Activated CD4-positive, alpha-beta T cell treated with anti-CD3 and anti-CD28 coated beads, Interleukin-2, amount 10 ng/mL, durations not matched to agents 7 days and 5 days (primary cell): ENCODE measurements at regions not wholly inside any gene's neighbourhood (a gene's known extent, or its start where the extent isn't known, plus 50 kb on each side); places are given as distances from the start of the nearest gene placed in this dataset.

ENCODE experiments used
- CTCF ChIA-PET: fragments of 350-600 bp; sonication (Branson Sonifier 250); formaldehyde crosslinking; loops from one replicate; lab custom pipeline; 2021; ENCODE audit warnings: antibody characterized with exemption; lab: Charles Lee
- POLR2A ChIA-PET: fragments of 350-600 bp; sonication (Branson Sonifier 250); formaldehyde crosslinking; loops from one replicate; lab custom pipeline; 2021; ENCODE audit warnings: antibody characterized with exemption; lab: Charles Lee
- DNase-seq: peaks from one replicate; pipeline ENCODE4 v3.0.0-alpha.2; 2020
- H3K27ac Mint-ChIP-seq: one replicate; pipeline ENCODE4 v1.8.0; 2021; ENCODE audit warnings: mild to moderate bottlenecking, moderate library complexity, mixed read lengths
- H3K27me3 Mint-ChIP-seq: one replicate; pipeline ENCODE4 v1.8.0; 2021; ENCODE audit warnings: mixed read lengths
- H3K36me3 Mint-ChIP-seq: one replicate; pipeline ENCODE4 v1.8.0; 2021; ENCODE audit warnings: low read depth, mixed read lengths
- H3K4me1 Mint-ChIP-seq: one replicate; pipeline ENCODE4 v1.8.0; 2021; ENCODE audit warnings: mixed read lengths
- H3K4me3 Mint-ChIP-seq: one replicate; pipeline ENCODE4 v1.8.0; 2021; ENCODE audit warnings: mild to moderate bottlenecking, moderate library complexity, mixed read lengths
- H3K9me3 Mint-ChIP-seq: one replicate; pipeline ENCODE4 v1.8.0; 2021; ENCODE audit warnings: mixed read lengths

- no peaks in the 10 kb centered on the region for H3K4me1 Mint-ChIP-seq
- POLR2A ChIA-PET, result no interaction called here
Observed at GRCh38 chr10:58909881-58910280, 266.6 kb upstream of the PHYHIPL start.

DNA sequence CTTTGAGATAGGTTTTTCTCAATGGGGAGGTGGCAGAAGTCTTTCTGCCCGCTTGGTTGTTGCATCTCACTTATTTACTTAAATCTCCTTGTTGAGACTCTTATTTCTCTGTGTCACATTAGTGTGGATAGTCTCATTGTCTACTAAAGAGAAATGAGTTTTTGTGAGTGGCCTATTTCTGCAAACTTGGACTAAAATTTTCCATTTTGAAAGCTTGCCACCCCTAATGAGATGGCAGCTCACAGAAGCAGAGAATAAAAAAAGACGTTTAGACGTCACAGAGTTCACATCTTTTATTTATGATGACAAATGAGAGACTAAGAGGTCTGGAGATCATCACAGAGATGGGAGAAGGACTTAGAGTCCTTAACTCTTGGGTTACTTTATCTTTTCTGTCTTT is 262.7 kb upstream of the PHYHIPL start:
- H3K27me3 Mint-ChIP-seq, result no peaks in the 10 kb centered on the region
- CTCF ChIA-PET, result no interaction called here

More at GRCh38 chr10:58909881-58910280, 266.6 kb upstream of the PHYHIPL start:
- Mint-ChIP-seq H3K9me3 (no peaks in the 10 kb centered on the region), H3K36me3 (no peaks in the 10 kb centered on the region), H3K4me3 (no peak overlapping the region), H3K27me3 (no peaks in the 10 kb centered on the region), H3K27ac (no peak overlapping the region)
- no peak for DNase-seq
- CTCF ChIA-PET, result no interaction called here

DNA sequence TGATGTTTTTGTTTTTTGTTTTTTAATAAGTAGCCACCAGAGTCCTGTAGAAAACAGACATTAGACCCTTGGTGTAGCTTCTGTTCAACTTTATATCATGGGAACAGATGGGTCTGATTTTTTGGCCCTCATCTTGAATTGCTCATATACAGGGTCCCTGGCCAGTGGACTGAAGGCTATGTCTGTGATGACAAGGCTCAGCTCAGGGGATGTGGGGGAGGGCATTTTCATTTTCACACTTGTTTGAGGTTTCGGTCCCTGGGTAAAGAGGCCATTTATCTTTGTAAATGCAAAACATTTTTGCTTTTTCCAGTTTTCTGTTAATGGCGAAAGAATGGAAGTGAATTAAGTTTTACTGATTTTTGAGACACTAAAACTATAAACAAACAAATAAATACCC is 257.6 kb upstream of the PHYHIPL start:
- Mint-ChIP-seq H3K36me3 (no peaks in the 10 kb centered on the region), H3K27ac (no peak overlapping the region), H3K4me3 (no peak overlapping the region), H3K27me3 (no peaks in the 10 kb centered on the region), H3K4me1 (no peaks in the 10 kb centered on the region), H3K9me3 (no peaks in the 10 kb centered on the region)
- no peak for DNase-seq
- CTCF ChIA-PET, result no interaction called here
- POLR2A ChIA-PET, result no interaction called here

More for the DNA sequence above, 262.7 kb upstream of the PHYHIPL start:
- Mint-ChIP-seq H3K36me3 (no peaks in the 10 kb centered on the region), H3K9me3 (no peaks in the 10 kb centered on the region), H3K27ac (no peak overlapping the region), H3K4me1 (no peaks in the 10 kb centered on the region), H3K4me3 (no peak overlapping the region)
- POLR2A ChIA-PET, result no interaction called here
- no peak for DNase-seq

GRCh38 chr10:58919927-58920654 is 256.4 kb upstream of the PHYHIPL start:
- Mint-ChIP-seq H3K27me3 (no peaks in the 10 kb centered on the region), H3K9me3 (no peaks in the 10 kb centered on the region), H3K4me3 (no peak overlapping the region), H3K27ac (no peak overlapping the region), H3K36me3 (no peaks in the 10 kb centered on the region), H3K4me1 (no peaks in the 10 kb centered on the region)
- POLR2A ChIA-PET, result no interaction called here
- CTCF ChIA-PET, result no interaction called here
- no peak for DNase-seq

DNA sequence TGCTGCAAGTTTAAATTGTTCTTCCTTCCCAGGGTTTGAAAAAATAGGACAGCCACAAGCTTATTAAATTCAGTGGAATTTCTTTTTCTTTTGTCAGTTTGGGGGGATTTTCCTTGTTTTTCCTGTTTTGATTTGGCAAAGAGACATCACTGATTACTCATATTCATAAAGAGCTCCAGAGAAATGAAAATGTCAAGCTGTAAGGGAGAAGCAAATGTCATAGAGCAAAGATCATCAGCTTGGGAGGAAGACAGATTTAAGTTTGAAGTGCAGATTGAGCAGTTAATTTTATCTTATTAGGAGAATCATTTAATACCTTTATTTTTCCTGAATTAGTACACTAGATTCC is 255.8 kb upstream of the PHYHIPL start:
- H3K27me3 Mint-ChIP-seq, result no peaks in the 10 kb centered on the region
- ChIA-PET POLR2A (no interaction called here), CTCF (no interaction called here)
- H3K4me3 Mint-ChIP-seq, result no peak overlapping the region
- no peak overlapping the region for H3K27ac Mint-ChIP-seq
- H3K4me1 Mint-ChIP-seq, result no peaks in the 10 kb centered on the region
- DNase-seq, result no peak
- no peaks in the 10 kb centered on the region for H3K36me3 Mint-ChIP-seq
- H3K9me3 Mint-ChIP-seq, result no peaks in the 10 kb centered on the region

DNA sequence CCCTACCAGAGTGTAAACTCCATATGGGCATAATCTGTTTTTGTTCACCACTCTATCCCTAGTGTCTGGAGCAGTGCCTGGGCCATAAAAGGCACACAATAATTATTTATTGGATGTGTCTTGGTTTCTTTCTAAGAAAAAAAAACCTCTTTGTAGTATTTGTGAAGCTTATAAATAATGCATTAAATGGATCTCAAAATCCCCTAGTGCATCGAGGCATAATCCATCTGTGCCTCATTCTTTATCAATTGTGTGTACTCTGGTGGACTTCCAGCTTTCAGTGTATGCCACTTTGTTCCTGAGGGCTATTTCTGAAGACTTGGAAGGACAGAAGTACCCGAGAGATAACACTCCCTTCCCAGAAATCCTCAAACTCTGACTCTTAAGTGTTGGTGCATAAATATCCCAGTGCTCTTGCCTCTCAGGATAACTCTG is 255.0 kb upstream of the PHYHIPL start:
- no peaks in the 10 kb centered on the region for H3K4me1 Mint-ChIP-seq
- H3K27ac Mint-ChIP-seq, result no peak overlapping the region
- POLR2A ChIA-PET, result no interaction called here
- no peak for DNase-seq
- no peak overlapping the region for H3K4me3 Mint-ChIP-seq
- no peaks in the 10 kb centered on the region for H3K27me3 Mint-ChIP-seq
- CTCF ChIA-PET, result no interaction called here
- no peaks in the 10 kb centered on the region for H3K9me3 Mint-ChIP-seq
- no peaks in the 10 kb centered on the region for H3K36me3 Mint-ChIP-seq

GRCh38 chr10:58925381-58925780 is 251.1 kb upstream of the PHYHIPL start:
- POLR2A ChIA-PET, result no interaction called here
- H3K36me3 Mint-ChIP-seq, result no peaks in the 10 kb centered on the region
- CTCF ChIA-PET, result no interaction called here
- DNase-seq, result no peak
- no peak overlapping the region for H3K27ac Mint-ChIP-seq
- H3K9me3 Mint-ChIP-seq, result no peaks in the 10 kb centered on the region
- no peaks in the 10 kb centered on the region for H3K27me3 Mint-ChIP-seq
- no peak overlapping the region for H3K4me3 Mint-ChIP-seq
- no peaks in the 10 kb centered on the region for H3K4me1 Mint-ChIP-seq

GRCh38 chr10:58930500-58930899 is 245.9 kb upstream of the PHYHIPL start:
- Mint-ChIP-seq H3K4me1 (no peaks in the 10 kb centered on the region), H3K27ac (no peak overlapping the region), H3K27me3 (no peaks in the 10 kb centered on the region), H3K4me3 (no peak overlapping the region), H3K9me3 (no peaks in the 10 kb centered on the region), H3K36me3 (no peaks in the 10 kb centered on the region)
- CTCF ChIA-PET, result no interaction called here
- no peak for DNase-seq
- POLR2A ChIA-PET, result no interaction called here

DNA sequence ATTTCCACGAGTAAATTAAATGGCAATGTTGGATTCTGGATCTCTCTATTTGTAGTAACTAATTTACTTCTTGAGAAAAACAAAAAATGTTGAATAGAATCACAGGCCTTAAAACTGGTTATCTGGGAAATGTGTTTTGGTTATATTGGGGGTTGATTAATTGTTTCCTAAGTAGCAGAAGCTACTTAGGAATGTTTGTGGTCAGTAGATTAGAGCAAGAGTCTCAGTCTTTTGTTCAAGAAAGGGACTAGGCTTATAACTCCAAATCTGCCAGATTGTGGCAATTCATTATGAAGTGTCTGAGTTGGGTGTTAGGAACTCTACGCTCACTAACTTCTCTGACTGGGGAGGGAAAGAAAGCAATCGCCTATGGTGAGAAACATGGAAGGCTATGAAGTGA is 244.3 kb upstream of the PHYHIPL start:
- POLR2A ChIA-PET, result no interaction called here
- H3K36me3 Mint-ChIP-seq, result no peaks in the 10 kb centered on the region

DNA sequence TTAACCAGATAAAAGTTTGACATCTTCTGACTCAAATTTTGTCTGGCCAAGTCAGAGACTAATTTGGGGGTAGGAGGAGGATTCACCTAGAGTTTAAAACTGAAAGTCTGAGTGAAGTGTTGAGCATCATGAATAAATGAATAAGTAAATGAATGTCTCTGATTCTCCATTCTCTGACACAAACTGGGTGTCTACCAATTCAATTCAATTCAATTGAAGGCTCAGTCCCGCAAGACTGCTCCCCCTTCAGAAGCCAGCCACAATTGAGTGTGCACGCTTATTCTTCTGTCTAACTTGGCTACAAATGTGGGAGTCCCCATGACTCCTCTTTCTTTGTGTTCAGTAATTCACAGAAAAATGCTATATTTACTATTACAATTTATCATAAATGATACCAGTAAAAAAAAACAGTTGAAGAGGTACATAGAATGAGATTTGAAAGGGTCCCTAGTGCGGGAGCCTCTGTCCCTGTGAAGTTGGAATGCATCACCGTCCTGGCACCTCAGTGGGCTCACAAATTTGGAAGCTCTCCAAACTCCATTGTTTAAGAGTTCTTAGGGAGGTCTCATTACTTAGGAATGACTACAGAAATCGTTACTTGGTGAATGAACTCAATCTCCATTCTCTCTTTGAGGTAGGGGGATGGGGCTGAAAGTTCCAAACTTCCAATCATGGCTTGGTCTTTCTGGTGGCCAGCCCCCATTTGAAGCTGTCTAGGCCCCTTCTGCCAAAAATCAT is 243.7 kb upstream of the PHYHIPL start:
- Mint-ChIP-seq H3K4me3 (no peak overlapping the region), H3K4me1 (no peaks in the 10 kb centered on the region), H3K27me3 (no peaks in the 10 kb centered on the region), H3K36me3 (no peaks in the 10 kb centered on the region), H3K27ac (no peak overlapping the region), H3K9me3 (no peaks in the 10 kb centered on the region)
- DNase-seq, result no peak
- ChIA-PET CTCF (no interaction called here), POLR2A (no interaction called here)

More for the DNA sequence above, 244.3 kb upstream of the PHYHIPL start:
- H3K9me3 Mint-ChIP-seq, result no peaks in the 10 kb centered on the region
- CTCF ChIA-PET, result no interaction called here
- no peaks in the 10 kb centered on the region for H3K27me3 Mint-ChIP-seq
- no peak overlapping the region for H3K27ac Mint-ChIP-seq
- no peak overlapping the region for H3K4me3 Mint-ChIP-seq
- no peaks in the 10 kb centered on the region for H3K4me1 Mint-ChIP-seq
- DNase-seq, result no peak

GRCh38 chr10:58936364-58936763 is 240.1 kb upstream of the PHYHIPL start:
- Mint-ChIP-seq H3K4me3 (no peak overlapping the region), H3K9me3 (no peaks in the 10 kb centered on the region), H3K4me1 (no peaks in the 10 kb centered on the region), H3K36me3 (no peaks in the 10 kb centered on the region), H3K27ac (no peak overlapping the region), H3K27me3 (no peaks in the 10 kb centered on the region)
- ChIA-PET CTCF (no interaction called here), POLR2A (no interaction called here)
- DNase-seq, result no peak

DNA sequence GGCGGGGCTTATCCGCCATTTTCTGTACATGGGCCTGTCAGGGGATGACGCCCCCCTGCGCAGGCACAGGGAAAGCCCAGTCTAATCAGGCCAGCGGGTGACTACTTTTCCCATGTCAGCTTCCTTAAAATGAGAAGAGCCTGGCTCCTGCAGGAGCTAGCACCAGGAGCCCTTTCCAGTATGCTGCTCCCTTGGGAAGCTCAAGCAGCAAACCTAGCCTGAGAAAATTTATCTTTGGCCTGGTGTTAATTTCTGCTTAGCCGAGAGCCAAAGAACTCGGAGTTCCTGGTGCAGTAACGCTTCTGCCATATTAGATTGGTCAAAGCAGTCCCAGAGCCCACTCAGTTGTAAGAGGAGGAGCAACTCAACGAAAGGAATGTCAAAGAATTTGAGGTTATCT is 239.0 kb upstream of the PHYHIPL start:
- Mint-ChIP-seq H3K4me1 (no peaks in the 10 kb centered on the region), H3K4me3 (no peak overlapping the region), H3K27ac (no peak overlapping the region), H3K36me3 (no peaks in the 10 kb centered on the region), H3K27me3 (no peaks in the 10 kb centered on the region), H3K9me3 (no peaks in the 10 kb centered on the region)
- DNase-seq, result no peak
- ChIA-PET CTCF (no interaction called here), POLR2A (no interaction called here)

GRCh38 chr10:58942724-58943123 is 233.7 kb upstream of the PHYHIPL start:
- Mint-ChIP-seq H3K36me3 (no peaks in the 10 kb centered on the region), H3K27ac (no peak overlapping the region), H3K4me1 (no peaks in the 10 kb centered on the region), H3K27me3 (no peaks in the 10 kb centered on the region), H3K4me3 (no peak overlapping the region), H3K9me3 (no peaks in the 10 kb centered on the region)
- CTCF ChIA-PET, result no interaction called here
- no peak for DNase-seq
- POLR2A ChIA-PET, result no interaction called here
